ENCODE measurements at regions not wholly inside any gene's neighbourhood (a gene's known extent, or its start where the extent isn't known, plus 50 kb on each side); places are given as distances from the start of the nearest gene placed in this dataset.
"Not testable (repeated sequence)": the region's sequence is repeated elsewhere in the genome, so short reads cannot be mapped to it uniquely, and the experiment has no call there.

DNA sequence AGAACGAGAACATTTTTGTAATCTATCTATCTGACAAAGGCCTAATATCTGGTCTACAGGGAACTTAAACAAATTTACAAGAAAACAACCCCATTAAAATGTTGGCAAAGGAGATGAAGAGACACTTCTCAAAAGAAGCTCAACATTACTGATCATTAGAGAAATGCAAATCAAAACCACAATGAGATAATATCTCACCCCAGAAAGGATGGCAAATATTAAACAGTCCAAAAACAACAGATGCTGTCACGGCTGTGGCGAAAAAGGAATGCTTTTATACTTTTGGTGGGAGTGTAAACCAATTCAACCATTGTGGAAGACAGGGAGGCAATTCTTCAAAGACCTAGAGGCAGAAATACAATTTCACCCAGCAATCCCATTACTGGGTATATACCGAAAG is 2284.8 kb downstream of the ARAP2 start:
- intact Hi-C loops (cut with micrococcal nuclease) = no loop called here
- no peak for ATAC-seq (ENCODE audit: low read depth)
- no peak for DNase-seq
- no peaks in the 10 kb centered on the region for H3K9me3 Mint-ChIP-seq
- no peaks in the 10 kb centered on the region for H3K27me3 Mint-ChIP-seq
- ChIA-PET POLR2A (no interaction called here), CTCF (no interaction called here)
- TF ChIP-seq, protein P1, sequence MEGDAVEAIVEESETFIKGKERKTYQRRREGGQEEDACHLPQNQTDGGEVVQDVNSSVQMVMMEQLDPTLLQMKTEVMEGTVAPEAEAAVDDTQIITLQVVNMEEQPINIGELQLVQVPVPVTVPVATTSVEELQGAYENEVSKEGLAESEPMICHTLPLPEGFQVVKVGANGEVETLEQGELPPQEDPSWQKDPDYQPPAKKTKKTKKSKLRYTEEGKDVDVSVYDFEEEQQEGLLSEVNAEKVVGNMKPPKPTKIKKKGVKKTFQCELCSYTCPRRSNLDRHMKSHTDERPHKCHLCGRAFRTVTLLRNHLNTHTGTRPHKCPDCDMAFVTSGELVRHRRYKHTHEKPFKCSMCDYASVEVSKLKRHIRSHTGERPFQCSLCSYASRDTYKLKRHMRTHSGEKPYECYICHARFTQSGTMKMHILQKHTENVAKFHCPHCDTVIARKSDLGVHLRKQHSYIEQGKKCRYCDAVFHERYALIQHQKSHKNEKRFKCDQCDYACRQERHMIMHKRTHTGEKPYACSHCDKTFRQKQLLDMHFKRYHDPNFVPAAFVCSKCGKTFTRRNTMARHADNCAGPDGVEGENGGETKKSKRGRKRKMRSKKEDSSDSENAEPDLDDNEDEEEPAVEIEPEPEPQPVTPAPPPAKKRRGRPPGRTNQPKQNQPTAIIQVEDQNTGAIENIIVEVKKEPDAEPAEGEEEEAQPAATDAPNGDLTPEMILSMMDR (IDR thresholded peaks at IDR 0.05) = no peak
- H3K36me3 Mint-ChIP-seq (ENCODE audit: low read depth) = no peaks in the 10 kb centered on the region
- H3K4me1 Mint-ChIP-seq = no peaks in the 10 kb centered on the region
- no peak overlapping the region for H3K4me3 Mint-ChIP-seq
- H3K27ac Mint-ChIP-seq = no peak overlapping the region

DNA sequence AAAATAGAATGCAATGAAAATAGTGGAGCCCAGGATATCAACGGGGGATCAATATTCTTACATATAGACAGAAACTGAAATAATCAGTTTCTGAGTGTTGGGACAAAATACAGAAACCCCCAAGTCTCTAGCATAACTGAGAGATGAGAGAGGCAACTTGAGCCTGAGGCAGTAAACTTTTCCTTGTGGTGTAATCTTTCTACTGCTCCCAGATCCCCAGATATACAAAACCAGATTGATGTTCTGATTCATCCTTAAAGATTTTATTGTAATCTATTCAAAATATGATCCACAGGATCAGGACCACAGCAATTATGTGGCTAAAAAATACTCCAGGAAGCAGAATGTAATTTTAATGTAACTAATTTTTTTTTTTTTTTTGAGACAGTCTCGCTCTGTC is 2282.6 kb downstream of the ARAP2 start:
- ChIA-PET CTCF (no interaction called here), POLR2A (no interaction called here)
- DNase-seq = no peak
- no peak overlapping the region for H3K27ac Mint-ChIP-seq
- H3K4me3 Mint-ChIP-seq = no peak overlapping the region
- ATAC-seq (ENCODE audit: low read depth) = no peak
- H3K27me3 Mint-ChIP-seq = no peaks in the 10 kb centered on the region
- H3K4me1 Mint-ChIP-seq = no peaks in the 10 kb centered on the region
- no peaks in the 10 kb centered on the region for H3K36me3 Mint-ChIP-seq (ENCODE audit: low read depth)
- TF ChIP-seq, protein P1 (IDR thresholded peaks at IDR 0.05) = no peak
- no peaks in the 10 kb centered on the region for H3K9me3 Mint-ChIP-seq
- intact Hi-C loops (cut with micrococcal nuclease) = no loop called here

DNA sequence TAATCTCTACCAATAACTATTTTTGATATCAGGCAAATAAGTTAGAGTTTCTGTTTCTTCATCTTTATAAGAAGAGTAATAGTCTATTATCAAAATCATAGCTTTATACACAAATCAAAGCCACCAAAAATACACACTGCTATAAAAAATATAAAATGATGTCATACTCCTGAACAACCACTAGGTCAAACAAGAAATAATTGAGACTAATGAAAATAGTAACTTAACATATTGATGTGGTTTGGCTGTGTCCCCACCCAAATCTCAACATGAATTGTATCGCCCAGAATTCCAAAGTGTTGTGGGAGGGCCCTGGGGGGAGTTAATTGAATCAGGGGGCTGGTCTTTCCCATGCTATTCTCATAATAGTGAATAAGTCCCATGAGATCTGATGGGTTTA is 2277.5 kb downstream of the ARAP2 start:
- H3K27ac Mint-ChIP-seq = no peak overlapping the region
- DNase-seq = no peak
- no peak for ATAC-seq (ENCODE audit: low read depth)
- H3K4me3 Mint-ChIP-seq = no peak overlapping the region
- CTCF ChIA-PET = no interaction called here
- no peaks in the 10 kb centered on the region for H3K27me3 Mint-ChIP-seq
- TF ChIP-seq, protein P1 (IDR thresholded peaks at IDR 0.05) = no peak
- H3K4me1 Mint-ChIP-seq = no peaks in the 10 kb centered on the region
- POLR2A ChIA-PET = no interaction called here
- H3K9me3 Mint-ChIP-seq = peaks cover 8% of the 10 kb centered on the region
- H3K36me3 Mint-ChIP-seq (ENCODE audit: low read depth) = no peaks in the 10 kb centered on the region
- intact Hi-C loops (cut with micrococcal nuclease) = no loop called here

DNA sequence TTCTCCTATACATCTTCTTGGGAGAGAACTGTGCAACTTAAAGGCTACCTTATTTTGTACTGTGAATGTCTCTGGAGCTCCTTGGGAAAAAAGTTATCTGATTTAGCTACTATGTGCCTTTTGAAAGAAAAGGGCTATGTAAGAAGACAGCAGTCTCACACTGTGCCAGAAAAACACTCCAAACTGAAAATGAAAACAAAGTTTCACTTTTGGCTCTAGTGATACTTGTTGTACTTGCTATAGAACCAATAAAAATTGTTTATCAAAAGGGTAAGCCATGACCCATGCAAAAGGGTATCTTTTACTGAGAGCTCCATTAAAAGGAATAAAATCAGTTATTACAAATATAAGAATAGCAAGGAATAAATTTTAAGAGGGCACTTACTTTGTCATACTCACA is 2270.0 kb downstream of the ARAP2 start:
- intact Hi-C loops (cut with micrococcal nuclease) = no loop called here
- no peak for DNase-seq
- no peaks in the 10 kb centered on the region for H3K27me3 Mint-ChIP-seq
- H3K9me3 Mint-ChIP-seq = peaks cover 10% of the 10 kb centered on the region
- CTCF ChIA-PET = no interaction called here
- no peak overlapping the region for H3K27ac Mint-ChIP-seq
- TF ChIP-seq, protein P1 (IDR thresholded peaks at IDR 0.05) = no peak
- H3K4me3 Mint-ChIP-seq = no peak overlapping the region
- POLR2A ChIA-PET = no interaction called here
- H3K36me3 Mint-ChIP-seq (ENCODE audit: low read depth) = no peaks in the 10 kb centered on the region
- H3K4me1 Mint-ChIP-seq = no peaks in the 10 kb centered on the region
- ATAC-seq (ENCODE audit: low read depth) = no peak

GRCh38 chr4:33975995-33976394 is 2268.3 kb downstream of the ARAP2 start:
- ATAC-seq (ENCODE audit: low read depth) (no peak), DNase-seq (no peak)
- TF ChIP-seq, protein P1 (IDR thresholded peaks at IDR 0.05) = no peak
- H3K9me3 Mint-ChIP-seq = peaks cover 8% of the 10 kb centered on the region
- no peaks in the 10 kb centered on the region for H3K27me3 Mint-ChIP-seq
- CTCF ChIA-PET = no interaction called here
- POLR2A ChIA-PET = no interaction called here
- no peaks in the 10 kb centered on the region for H3K36me3 Mint-ChIP-seq (ENCODE audit: low read depth)
- intact Hi-C loops (cut with micrococcal nuclease) = no loop called here
- H3K4me3 Mint-ChIP-seq = no peak overlapping the region
- no peaks in the 10 kb centered on the region for H3K4me1 Mint-ChIP-seq
- no peak overlapping the region for H3K27ac Mint-ChIP-seq

GRCh38 chr4:33979781-33980180 is 2264.5 kb downstream of the ARAP2 start:
- ATAC-seq (ENCODE audit: low read depth); H3K27ac Mint-ChIP-seq; DNase-seq; intact Hi-C loops (cut with micrococcal nuclease); H3K9me3 Mint-ChIP-seq; CTCF ChIA-PET; H3K27me3 Mint-ChIP-seq; POLR2A ChIA-PET; H3K36me3 Mint-ChIP-seq (ENCODE audit: low read depth); H3K4me3 Mint-ChIP-seq; H3K4me1 Mint-ChIP-seq: not testable (repeated sequence)

Data from activated B cell treated with CpG ODN at 0.5 μM for 24 hours (primary cell).